Uterus (tissue), 3 donors: ENCODE measurements at regions not wholly inside any gene's neighbourhood (a gene's known extent, or its start where the extent isn't known, plus 50 kb on each side); places are given as distances from the start of the nearest gene placed in this dataset.
A peak's percentile ranks its signal among the peaks of the same experiment; 100 is the strongest.

ENCODE experiments used
- DNase-seq, 2 donors: peaks; one replicate each; pipeline ENCODE4 v3.0.0-alpha.2; 2019 to 2020
- H3K27ac ChIP-seq, 2 donors: fragments of 200-600 bp; sonication (generic); 1 replicate in 1 of 2; 2 replicates in 1 of 2; pipeline ENCODE4 v1.5.1; 2016 to 2018
- H3K27me3 ChIP-seq, 2 donors: fragments of 200-600 bp; sonication (generic); one replicate each; pipeline ENCODE4 v1.5.1; 2018 to 2019; ENCODE audit warnings: control low read depth in 1 of 2
- H3K36me3 ChIP-seq, 2 donors: fragments of 200-600 bp; sonication (generic); one replicate each; pipeline ENCODE4 v1.5.1; 2019; ENCODE audit warnings: control low read depth in 1 of 2
- H3K4me1 ChIP-seq, 2 donors: fragments of 200-600 bp; sonication (generic); one replicate each; pipeline ENCODE4 v1.5.1; 2018 to 2019; ENCODE audit warnings: control low read depth in 1 of 2
- H3K4me3 ChIP-seq, 2 donors: fragments of 200-600 bp; sonication (generic); 1 replicate in 1 of 2; 2 replicates in 1 of 2; pipeline ENCODE4 v1.5.1; 2018 to 2019; ENCODE audit warnings: mild to moderate bottlenecking in 1 of 2
- H3K9me3 ChIP-seq, 2 donors: fragments of 200-600 bp; sonication (generic); one replicate each; pipeline ENCODE4 v1.5.1; 2019; ENCODE audit warnings: control low read depth in 1 of 2
- CTCF ChIP-seq, 4 experiments: fragments of 200-600 bp in 2 of 4; fragments of 450-650 bp in 2 of 4; sonication (generic) in 2 of 4; IDR thresholded peaks; one replicate each; pipeline ENCODE4 v1.5.1; 2016 to 2019; ENCODE audit warnings: antibody characterized with exemption in 4 of 4, mild to moderate bottlenecking in 2 of 4, moderate library complexity in 1 of 4
- POLR2A ChIP-seq, 2 donors: fragments of 450-650 bp; IDR thresholded peaks; one replicate each; pipeline ENCODE4 v1.6.1; 2016; ENCODE audit warnings: antibody characterized with exemption in 2 of 2, mild to moderate bottlenecking in 1 of 2, moderate library complexity in 1 of 2
- intact Hi-C: fragments of 100-400 bp; cut with DNase I; formaldehyde crosslinking; loops from one replicate; pipeline ENCODE4 v1.15.1; 2023; ENCODE audit warnings: low total_unique reads
- donor health status: DM: yes; HTN: yes; CAD: no.

GRCh38 chr2:39930175-39930917 is 151.3 kb upstream of the THUMPD2 start:
- Histone ChIP-seq H3K4me1 (no peaks in the 10 kb centered on the region), H3K27ac (no peak overlapping the region)
- intact Hi-C loops, result no loop called here

GRCh38 chr2:39929531-39929930 is 150.5 kb upstream of the THUMPD2 start:
- Histone ChIP-seq H3K27me3 (no peaks in the 10 kb centered on the region), H3K4me1 (no peaks in the 10 kb centered on the region), H3K4me3 (no peak overlapping the region), H3K9me3 (no peaks in the 10 kb centered on the region), H3K27ac (no peak overlapping the region), H3K36me3 (no peaks in the 10 kb centered on the region)
- TF ChIP-seq CTCF (IDR thresholded peaks at IDR 0.05) (no peak), POLR2A (IDR thresholded peaks at IDR 0.05) (no peak)
- DNase-seq, result no peak
- intact Hi-C loops, result no loop called here

More at GRCh38 chr2:39930175-39930917, 151.3 kb upstream of the THUMPD2 start:
- Histone ChIP-seq H3K9me3 (no peaks in the 10 kb centered on the region), H3K4me3 (no peak overlapping the region), H3K36me3 (no peaks in the 10 kb centered on the region), H3K27me3 (no peaks in the 10 kb centered on the region)
- no peak for TF ChIP-seq POLR2A (IDR thresholded peaks at IDR 0.05)
- TF ChIP-seq CTCF (IDR thresholded peaks at IDR 0.05), result no peak
- no peak for DNase-seq

GRCh38 chr2:39925312-39925711 is 146.3 kb upstream of the THUMPD2 start:
- Histone ChIP-seq H3K27ac (no peak overlapping the region), H3K27me3 (no peaks in the 10 kb centered on the region), H3K4me3 (no peak overlapping the region), H3K4me1 (peaks cover 0 to 4% of the 10 kb centered on the region in 2 donors), H3K36me3 (no peaks in the 10 kb centered on the region), H3K9me3 (no peaks in the 10 kb centered on the region)
- TF ChIP-seq CTCF (IDR thresholded peaks at IDR 0.05) (no peak), POLR2A (IDR thresholded peaks at IDR 0.05) (no peak)
- no peak for DNase-seq
- intact Hi-C loops, result no loop called here

- no peaks in the 10 kb centered on the region for H3K36me3 ChIP-seq
- TF ChIP-seq POLR2A (IDR thresholded peaks at IDR 0.05) (no peak), CTCF (IDR thresholded peaks at IDR 0.05) (no peak)
- H3K9me3 ChIP-seq, result no peaks in the 10 kb centered on the region
- DNase-seq, result no peak
- H3K4me1 ChIP-seq, result peaks cover 0 to 4% of the 10 kb centered on the region in 2 donors
- H3K27me3 ChIP-seq, result no peaks in the 10 kb centered on the region
- peak overlapping the region in 1 of 2 donors; percentile 59 for H3K27ac ChIP-seq
- H3K4me3 ChIP-seq, result no peak overlapping the region
- intact Hi-C loops, result no loop called here
Observed at GRCh38 chr2:39923455-39923854, 144.4 kb upstream of the THUMPD2 start.

- peak overlapping the region; percentile 38 to 59 for H3K27ac ChIP-seq
- no peaks in the 10 kb centered on the region for H3K27me3 ChIP-seq
- no peaks in the 10 kb centered on the region for H3K36me3 ChIP-seq
- no peak for TF ChIP-seq POLR2A (IDR thresholded peaks at IDR 0.05)
- no peak for TF ChIP-seq CTCF (IDR thresholded peaks at IDR 0.05)
- no peaks in the 10 kb centered on the region for H3K9me3 ChIP-seq
- peaks cover 0 to 4% of the 10 kb centered on the region in 2 donors for H3K4me1 ChIP-seq
- intact Hi-C loops, result no loop called here
- no peak for DNase-seq
- H3K4me3 ChIP-seq, result no peak overlapping the region
Observed at GRCh38 chr2:39922679-39923405, 143.8 kb upstream of the THUMPD2 start.
